ENCODE measurements at regions not wholly inside any gene's neighbourhood (a gene's known extent, or its start where the extent isn't known, plus 50 kb on each side); places are given as distances from the start of the nearest gene placed in this dataset.

- DNase-seq: no peak
Measured at GRCh38 chr10:33126742-33127141, 168.7 kb upstream of the ITGB1 start.

DNA sequence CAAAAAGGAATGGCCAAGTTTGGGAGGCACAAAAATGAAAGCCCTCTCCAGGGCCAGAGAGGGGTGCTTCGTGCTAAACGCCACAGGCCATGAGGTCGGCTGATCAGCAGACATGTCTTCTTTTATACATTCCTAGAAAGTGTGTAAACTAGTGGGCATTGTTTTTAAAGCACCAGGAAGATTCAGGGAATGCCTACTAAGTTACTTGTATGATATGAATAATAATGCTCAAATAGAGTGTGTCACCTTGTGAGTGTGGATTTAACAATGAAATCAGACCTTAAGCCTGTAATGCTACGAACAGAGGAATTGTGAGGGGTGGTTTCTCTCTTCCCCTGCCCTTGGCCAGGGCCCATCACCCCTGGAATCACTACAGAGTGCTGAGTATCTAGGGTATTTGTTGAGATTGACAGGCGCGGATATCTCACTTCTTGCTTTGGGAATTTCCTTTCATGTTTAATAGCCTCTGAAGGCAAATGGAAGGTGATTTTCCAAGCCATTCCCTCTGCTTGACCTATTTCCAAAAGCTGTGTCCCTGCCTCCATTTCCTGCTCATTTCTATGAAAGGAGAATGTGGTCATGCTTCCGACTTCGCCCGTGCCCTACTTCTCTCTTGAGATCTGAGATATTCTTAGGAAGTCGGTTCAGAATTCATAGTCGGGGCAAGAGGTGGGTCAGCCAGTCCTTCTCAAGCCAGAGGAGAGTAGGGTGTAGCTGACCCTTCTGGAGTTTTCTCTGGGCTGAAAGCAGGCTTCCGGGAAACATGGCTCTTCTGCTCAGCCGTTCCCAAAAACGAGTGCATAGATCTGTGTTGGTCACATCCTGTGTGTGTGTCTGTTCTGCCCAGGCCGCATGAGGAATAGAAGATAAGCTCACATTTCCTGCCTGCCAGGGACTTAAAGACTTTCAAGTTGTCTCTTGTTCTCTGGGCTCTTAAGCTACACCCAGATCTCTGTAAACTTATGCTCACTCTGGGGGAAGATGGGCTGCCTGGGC lies 167.8 kb upstream of the ITGB1 start:
- no peak for DNase-seq

DNA sequence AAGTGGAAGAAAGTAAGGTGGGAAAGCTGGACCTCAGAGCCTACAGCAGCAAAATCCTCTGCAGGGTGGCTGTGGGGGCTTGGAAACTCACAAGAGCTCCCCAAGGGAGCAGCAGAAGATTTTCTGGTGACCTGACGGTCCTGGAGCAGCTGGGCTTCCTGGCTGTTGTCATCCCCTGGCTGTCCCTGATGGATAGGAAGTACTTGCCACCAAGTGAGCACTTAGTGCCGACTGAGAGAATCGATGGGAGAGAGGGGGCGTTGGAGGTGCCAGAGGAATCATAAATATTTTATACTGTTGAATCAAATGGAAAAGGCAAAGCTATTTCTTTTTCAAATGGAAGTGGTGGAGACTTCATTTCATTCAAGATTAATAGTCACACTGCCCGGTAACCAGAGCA lies 167.1 kb upstream of the ITGB1 start:
- DNase-seq: no peak

DNA sequence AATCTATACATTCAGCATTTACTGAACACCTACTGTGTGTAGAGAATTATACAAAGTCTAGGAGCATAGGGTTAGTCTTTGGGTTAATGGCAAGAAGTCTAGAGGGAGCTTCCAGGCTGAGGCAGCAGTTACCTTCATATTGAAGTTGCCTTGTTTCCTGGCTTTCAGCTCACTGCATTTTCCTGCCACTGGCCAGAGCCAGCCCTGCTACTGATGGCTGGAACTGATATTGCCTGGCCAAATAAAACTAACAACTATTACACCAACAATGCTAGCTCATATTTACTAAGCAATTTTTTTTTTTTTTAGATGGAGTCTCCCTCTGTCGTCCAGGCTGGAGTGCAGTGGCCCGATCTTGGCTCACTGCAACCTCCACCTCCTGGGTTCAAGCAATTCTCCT lies 165.7 kb upstream of the ITGB1 start:
- DNase-seq: no peak

GRCh38 chr10:33122014-33122809 lies 164.2 kb upstream of the ITGB1 start:
- peak; percentile 98 for DNase-seq

DNA sequence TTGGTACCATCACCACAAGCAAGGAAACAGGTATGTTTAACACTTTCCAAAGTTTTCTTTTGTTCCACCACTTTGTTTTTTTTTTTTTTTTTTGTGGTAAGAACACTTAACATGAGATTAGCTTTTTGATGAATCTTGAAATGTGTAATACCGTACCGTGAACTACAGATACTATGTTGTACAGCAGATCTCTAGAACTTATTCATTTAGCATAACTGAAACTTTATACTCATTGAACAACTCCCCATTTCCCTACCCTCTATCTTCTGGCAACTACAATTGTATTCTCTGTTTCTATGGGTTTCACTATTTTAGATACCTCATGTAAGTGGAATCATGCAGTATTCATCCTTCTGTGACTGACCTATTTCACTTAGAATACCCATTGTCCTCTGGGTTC lies 162.7 kb upstream of the ITGB1 start:
- DNase-seq: no peak

- no peak for DNase-seq
Measured at GRCh38 chr10:33120275-33120674, 162.2 kb upstream of the ITGB1 start.

DNA sequence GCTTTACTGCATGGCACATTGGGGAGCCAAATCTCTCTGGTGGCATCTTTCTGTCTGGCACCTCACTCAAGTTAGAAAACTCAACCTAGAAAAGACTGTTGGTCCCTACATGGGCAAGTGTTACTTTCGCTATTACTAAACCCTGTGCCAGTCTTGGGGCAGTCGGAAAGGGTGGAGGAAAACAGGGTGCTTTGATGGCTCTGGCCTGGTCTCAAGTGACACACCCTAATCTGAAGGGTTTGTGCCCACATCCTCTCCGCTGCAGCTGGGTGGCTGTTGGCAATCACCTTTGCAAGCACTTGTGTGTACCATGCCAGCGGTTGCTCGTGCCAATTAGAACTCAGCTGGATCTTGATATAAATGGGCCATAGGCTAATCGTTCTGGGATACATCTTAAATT lies 159.8 kb upstream of the ITGB1 start:
- no peak for DNase-seq

GRCh38 chr10:33117230-33117629 lies 159.2 kb upstream of the ITGB1 start:
- no peak for DNase-seq

- peak; percentile 74 for DNase-seq
Measured at GRCh38 chr10:33115738-33116719, 158.0 kb upstream of the ITGB1 start.

GRCh38 chr10:33114451-33114952 lies 156.5 kb upstream of the ITGB1 start:
- DNase-seq: peak; percentile 74

DNA sequence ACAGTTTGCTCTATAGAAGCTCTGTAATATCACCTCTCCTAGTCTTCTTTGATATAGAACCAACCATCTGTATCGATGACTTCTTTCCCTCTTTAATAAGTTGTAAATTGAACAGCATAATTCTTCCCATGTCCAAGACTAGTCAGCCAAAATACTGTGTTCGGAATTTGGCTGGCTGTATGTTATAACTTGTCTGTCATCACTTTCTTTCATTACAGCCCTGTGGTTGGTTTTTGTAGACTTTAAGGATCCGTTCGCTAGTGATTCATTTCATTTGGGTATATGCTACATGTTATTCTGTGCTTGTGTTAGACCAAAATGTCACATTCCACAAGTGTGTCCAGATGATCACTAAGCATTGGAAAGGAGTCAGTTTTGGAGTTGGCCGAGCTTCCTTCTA lies 155.4 kb upstream of the ITGB1 start:
- DNase-seq: peak; percentile 94

DNA sequence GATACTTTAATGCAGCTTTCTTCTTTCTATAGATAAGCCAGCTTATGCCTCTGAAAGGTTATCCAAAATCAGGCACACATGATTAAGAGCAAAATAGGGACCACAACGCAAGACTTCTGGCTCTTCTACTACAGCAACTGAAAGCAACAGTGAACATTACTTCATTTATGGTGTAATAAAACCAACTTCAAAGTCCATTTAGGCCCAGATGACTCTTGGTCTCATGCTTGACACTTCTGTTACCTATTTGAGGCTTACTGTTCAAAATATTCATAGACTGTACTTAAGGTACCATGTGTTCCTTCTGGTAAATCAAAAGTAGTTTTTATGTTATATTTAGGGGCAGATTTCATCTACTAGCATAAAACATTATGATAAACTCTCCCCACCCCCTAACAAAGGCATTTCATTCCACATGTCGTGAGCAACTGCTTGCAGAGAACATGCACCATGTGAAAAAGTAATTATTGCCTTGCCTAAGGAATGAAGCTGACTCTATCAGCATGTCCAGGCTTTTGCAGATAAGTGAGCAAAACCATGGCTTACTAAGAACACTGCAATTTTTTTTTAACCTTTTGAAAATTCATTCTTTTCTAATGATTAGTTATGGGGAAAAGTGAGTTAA lies 154.9 kb upstream of the ITGB1 start:
- peak; percentile 73 for DNase-seq

DNA sequence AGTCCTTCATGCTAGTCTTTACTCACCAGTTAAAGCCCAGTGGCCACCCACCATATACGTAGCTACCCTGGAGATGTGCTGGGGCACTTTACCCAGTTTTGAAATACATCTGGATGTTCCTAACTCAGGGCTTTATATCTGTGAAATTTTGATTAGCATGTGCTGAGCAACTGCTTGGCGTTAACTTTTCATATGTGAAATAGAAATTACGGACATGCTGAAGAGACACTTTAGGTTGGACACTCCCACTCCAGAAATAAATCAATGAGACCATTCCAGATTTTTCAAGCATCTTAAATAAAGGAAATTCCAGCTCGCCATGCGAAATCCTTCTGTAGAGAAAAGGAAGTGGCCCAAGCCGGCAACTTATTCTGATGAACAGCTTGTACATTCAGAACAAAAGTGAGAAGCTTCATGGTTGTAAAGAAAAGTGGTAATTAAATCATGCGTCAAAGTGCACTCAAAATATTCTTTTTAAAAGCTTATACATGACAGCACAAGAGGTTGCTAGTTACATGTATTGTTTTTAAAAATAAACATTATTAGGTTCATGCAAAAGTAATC lies 153.5 kb upstream of the ITGB1 start:
- DNase-seq: no peak

DNA sequence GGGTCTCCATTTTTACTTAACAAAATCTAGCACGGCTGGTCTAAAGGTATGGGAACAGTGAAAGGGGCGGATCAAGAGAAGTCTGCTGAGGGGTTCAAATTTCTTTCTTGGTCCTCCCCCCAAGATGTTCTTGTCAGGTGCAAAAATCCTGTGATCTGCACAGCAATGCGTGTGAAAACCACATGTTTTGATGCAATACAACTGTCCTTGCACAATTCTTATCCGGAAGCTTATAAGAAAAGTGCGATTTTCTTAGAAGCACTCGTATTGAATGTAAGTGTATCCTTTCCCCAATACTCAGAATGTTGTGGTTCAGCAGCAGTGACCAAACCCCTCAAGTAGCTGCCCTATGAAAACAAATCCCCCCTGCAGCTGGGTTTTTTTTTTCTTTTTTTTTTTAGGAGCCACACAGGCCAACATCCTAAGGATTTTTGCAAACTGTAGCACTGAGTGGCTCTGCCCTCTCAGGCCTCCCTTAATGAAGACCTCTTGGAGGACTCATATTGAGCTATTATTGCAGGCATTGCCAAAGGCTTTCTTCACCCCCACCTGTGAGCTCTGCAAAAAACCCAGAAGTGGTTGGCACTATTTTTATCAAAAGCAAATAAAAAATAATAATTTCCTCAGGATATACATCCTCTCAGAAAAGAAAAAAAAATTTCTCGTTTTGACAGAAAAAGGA lies 151.9 kb upstream of the ITGB1 start:
- no peak for DNase-seq

DNA sequence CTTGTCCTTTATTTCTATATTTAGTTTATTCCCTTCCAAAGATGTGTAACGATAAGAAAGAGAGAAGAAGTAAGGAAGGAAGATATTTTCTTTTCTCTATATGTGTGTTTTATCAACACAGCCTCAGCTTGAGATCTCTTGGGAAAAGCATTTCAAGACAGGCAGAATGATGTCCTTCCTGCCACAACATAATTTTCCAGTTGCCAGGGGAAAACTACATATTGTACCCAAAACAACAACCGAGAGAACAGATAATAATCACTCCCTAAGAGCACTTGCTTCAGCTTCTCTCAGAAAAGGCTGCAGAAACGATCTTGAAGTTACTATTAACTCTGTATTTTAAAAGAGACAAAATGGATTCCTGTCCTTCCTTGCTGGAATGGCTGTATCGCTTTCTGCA lies 151.4 kb upstream of the ITGB1 start:
- no peak for DNase-seq

DNA sequence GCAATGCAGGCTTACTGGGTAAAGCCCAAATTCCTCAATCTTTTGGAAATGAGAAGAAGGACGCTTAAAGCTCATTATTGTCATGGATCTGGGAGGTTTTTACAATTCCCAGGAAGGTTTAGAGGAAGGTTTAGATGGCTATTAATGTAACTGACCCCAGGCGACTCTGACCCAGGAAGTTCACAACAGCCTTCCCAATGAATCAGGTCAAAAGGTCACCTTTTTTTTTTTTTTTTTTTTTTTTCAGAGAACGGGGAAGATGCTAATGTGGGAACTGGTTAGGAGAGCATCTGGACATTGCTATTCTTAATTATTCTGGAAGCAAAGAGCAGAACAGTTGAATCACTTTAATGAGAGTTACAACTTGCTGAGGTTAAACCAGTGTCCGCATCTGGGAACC lies 149.9 kb upstream of the ITGB1 start:
- DNase-seq: no peak

- no peak for DNase-seq
Measured at GRCh38 chr10:33106767-33107166, 148.7 kb upstream of the ITGB1 start.

DNA sequence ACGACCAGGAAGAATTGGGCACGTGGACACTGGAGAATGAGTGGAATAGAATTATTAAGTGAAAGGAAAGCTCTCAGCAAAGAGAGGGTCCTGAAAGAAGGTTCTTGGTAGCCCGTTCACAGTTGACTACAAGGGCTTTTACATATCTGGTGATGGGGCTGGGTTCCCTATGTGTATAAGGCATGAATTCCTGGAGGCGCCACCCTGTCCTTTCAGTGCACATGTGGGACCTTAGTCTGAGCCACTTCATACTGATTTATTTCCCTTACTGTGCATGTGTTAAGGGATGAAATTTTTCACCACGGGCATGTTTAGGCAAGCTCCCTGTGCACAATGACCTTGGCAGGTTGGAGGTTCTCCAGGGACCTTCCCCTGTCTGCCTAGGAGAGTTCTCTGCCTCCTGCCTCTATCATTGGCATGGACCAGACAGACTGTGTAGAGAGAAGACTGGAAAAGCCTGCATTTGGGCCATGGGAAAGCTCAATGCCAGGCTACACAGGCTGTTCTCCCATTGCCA lies 145.9 kb upstream of the ITGB1 start:
- DNase-seq: no peak

- no peak for DNase-seq
Measured at GRCh38 chr10:33102071-33102470, 144.0 kb upstream of the ITGB1 start.

DNA sequence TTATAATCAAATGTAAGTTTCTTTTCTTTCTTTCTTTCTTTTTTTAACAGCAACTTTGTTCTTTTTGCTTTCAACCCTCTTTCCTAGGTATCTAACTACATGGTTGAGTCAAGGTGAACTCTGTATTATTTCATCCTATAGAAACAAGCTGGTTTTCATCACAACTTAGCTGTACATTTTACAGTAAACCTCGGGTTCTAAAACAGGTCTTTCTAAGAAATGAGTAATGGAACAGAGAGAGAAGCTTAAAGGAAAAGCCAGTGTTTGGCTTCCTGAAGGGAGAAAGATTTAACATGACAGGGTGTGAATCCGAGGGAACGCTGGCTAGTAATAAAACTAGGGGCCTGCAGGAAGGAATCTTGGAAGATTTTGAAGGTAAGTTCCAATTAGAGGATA lies 143.4 kb upstream of the ITGB1 start:
- DNase-seq: no peak

All from fibroblast of skin of scalp (primary cell).